GM12891 (cell line): ENCODE measurements at regions not wholly inside any gene's neighbourhood (a gene's known extent, or its start where the extent isn't known, plus 50 kb on each side); places are given as distances from the start of the nearest gene placed in this dataset.

Source experiments
- PAX5 ChIP-seq: IDR thresholded peaks from 2 replicates; pipeline ENCODE4 v1.6.1; 2011; ENCODE audit warnings: low read length, moderate library complexity, mild to moderate bottlenecking; ENCODE audit not compliant: insufficient read depth, severe bottlenecking
- POLR2A ChIP-seq: IDR thresholded peaks from 2 replicates; pipeline ENCODE4 v1.6.1; 2011; ENCODE audit warnings: low read depth, low read length, control low read depth
- SPI1 ChIP-seq: IDR thresholded peaks from 2 replicates; pipeline ENCODE4 v1.6.1; 2011; ENCODE audit warnings: low read depth, low read length, control low read depth

DNA sequence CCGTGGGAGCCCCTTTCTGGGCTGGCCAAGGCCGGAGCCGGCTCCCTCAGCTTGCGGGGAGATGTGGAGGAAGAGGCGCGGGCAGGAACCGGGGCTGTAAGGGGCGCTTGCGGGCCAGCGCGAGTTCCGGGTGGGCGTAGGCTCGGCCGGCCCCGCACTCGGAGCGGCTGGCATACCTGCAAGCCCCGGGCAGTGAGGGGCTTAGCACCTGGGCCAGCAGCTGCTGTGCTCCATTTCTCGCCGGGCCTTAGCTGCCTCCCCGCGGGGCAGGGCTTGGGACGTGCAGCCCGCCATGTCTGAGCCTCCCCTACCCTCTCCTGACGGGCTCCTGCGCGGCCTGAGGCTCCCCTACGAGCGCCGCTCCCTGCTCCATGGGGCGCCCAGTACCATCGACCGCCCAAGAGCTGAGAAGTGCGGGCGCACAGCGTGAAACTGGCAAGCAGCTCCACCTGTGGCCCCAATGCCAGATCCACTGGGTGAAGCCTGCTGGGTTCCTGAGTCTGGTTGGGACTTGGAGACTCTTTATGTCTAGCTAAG lies 82.8 kb upstream of the E2F3 start:
- no peak for TF ChIP-seq PAX5
- TF ChIP-seq POLR2A = no peak
- no peak for TF ChIP-seq SPI1
